OCI-LY3 (cell line): ENCODE measurements at regions not wholly inside any gene's neighbourhood (a gene's known extent, or its start where the extent isn't known, plus 50 kb on each side); places are given as distances from the start of the nearest gene placed in this dataset.
"Not testable (repeated sequence)": the region's sequence is repeated elsewhere in the genome, so short reads cannot be mapped to it uniquely, and the experiment has no call there.

ENCODE experiments used
- H2AFZ ChIP-seq: fragments of 200-600, 300-600 bp; shearing (Covaris generic); 2 replicates; pipeline ENCODE4 v1.6.0; 2014; ENCODE audit warnings: antibody characterized with exemption, low read depth, low read length
- H3K27ac ChIP-seq: fragments of 200-600, 300-600 bp; sonication (generic); 2 replicates; pipeline ENCODE4 v1.5.1; 2014; ENCODE audit warnings: mild to moderate bottlenecking, low read length, moderate library complexity, mixed read lengths
- H3K27me3 ChIP-seq: fragments of 200-600, 300-600 bp; sonication (generic); 2 replicates; pipeline ENCODE4 v1.6.1; 2014; ENCODE audit warnings: low read depth, low read length, mixed read lengths
- H3K36me3 ChIP-seq: fragments of 200-600, 300-600 bp; sonication (generic); replicated peaks from 2 replicates; pipeline ENCODE3; 2014; ENCODE audit warnings: low read depth, low read length, mixed read lengths
- H3K4me1 ChIP-seq: fragments of 300-600, 200-600 bp; sonication (generic); 2 replicates; pipeline ENCODE4 v1.6.1; 2014; ENCODE audit warnings: low read length, mixed read lengths
- H3K4me2 ChIP-seq: fragments of 200-600, 300-600 bp; sonication (generic); 2 replicates; pipeline ENCODE4 v1.6.1; 2014; ENCODE audit warnings: low read length, mixed read lengths
- H3K4me3 ChIP-seq: fragments of 300-600, 200-600 bp; sonication (generic); 2 replicates; pipeline ENCODE4 v1.5.1; 2014; ENCODE audit warnings: antibody characterized with exemption, mild to moderate bottlenecking, low read length, moderate library complexity
- H3K79me2 ChIP-seq: fragments of 300-600, 200-600 bp; shearing (Covaris generic); 2 replicates; pipeline ENCODE4 v1.6.1; 2014; ENCODE audit warnings: mild to moderate bottlenecking, low read length, mixed read lengths
- H3K9ac ChIP-seq: fragments of 300-600, 200-600 bp; shearing (Covaris generic); 2 replicates; pipeline ENCODE4 v1.6.0; 2014; ENCODE audit warnings: mild to moderate bottlenecking, low read length, moderate library complexity
- H3K9me3 ChIP-seq: fragments of 200-600, 300-600 bp; shearing (Covaris generic); 2 replicates; pipeline ENCODE4 v1.6.1; 2014; ENCODE audit warnings: low read length, mixed read lengths; ENCODE audit not compliant: insufficient read depth
- H4K20me1 ChIP-seq: fragments of 200-600, 300-600 bp; sonication (generic); 2 replicates; pipeline ENCODE4 v1.6.1; 2016; ENCODE audit warnings: low read length, mixed read lengths; ENCODE audit not compliant: insufficient read depth
- CTCF ChIP-seq: fragments of 200-600, 300-600 bp; sonication (generic); IDR thresholded peaks from 2 replicates; pipeline ENCODE4 v1.5.1; 2014; ENCODE audit warnings: antibody characterized with exemption, low read length, low read depth
- EZH2phosphoT487 ChIP-seq: fragments of 200-600 bp; shearing (Covaris generic); IDR thresholded peaks from 2 replicates; pipeline ENCODE4 v1.6.1; 2018; ENCODE audit warnings: antibody characterized with exemption, mixed run types, low read depth

DNA sequence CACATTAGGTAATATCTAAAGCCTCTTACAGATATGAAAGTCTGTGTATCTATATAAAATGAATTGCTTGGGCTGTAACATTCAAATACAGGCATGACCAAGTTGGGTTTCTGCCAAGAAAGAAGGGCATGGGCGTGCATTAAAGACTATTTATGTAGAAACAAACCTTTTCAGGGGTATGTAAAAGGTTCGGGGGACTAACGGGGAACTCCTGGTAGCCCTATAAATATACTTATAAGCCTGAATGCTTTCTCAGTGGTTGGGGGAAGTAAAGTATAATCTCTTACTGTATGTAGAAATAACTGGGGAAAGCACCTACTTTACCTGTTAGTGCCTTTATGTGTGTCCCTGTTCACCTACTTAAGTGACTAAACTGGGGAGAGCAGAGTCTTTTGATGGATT is 154.5 kb upstream of the TBL1XR1 start:
- Histone ChIP-seq H3K4me3 (no peak overlapping the region), H3K27ac (peak overlapping the region; percentile 98), H3K36me3 (no peaks in the 10 kb centered on the region), H2AFZ (no peak overlapping the region), H3K27me3 (no peaks in the 10 kb centered on the region), H4K20me1 (no peaks in the 10 kb centered on the region), H3K79me2 (peaks cover 19% of the 10 kb centered on the region), H3K9ac (peak overlapping the region; percentile 85), H3K4me2 (peak overlapping the region; percentile 57), H3K4me1 (peaks cover 91% of the 10 kb centered on the region), H3K9me3 (no peaks in the 10 kb centered on the region)
- TF ChIP-seq CTCF: no peak
- TF ChIP-seq EZH2phosphoT487: no peak

- TF ChIP-seq CTCF (no peak), EZH2phosphoT487 (no peak)
- H3K4me3 ChIP-seq: peak overlapping the region; percentile 24
- H3K27ac ChIP-seq: peak overlapping the region; percentile 96
- H2AFZ ChIP-seq: no peak overlapping the region
- H3K9me3 ChIP-seq: no peaks in the 10 kb centered on the region
- H3K4me1 ChIP-seq: peaks cover 91% of the 10 kb centered on the region
- H4K20me1 ChIP-seq: no peaks in the 10 kb centered on the region
- peak overlapping the region; percentile 57 for H3K4me2 ChIP-seq
- no peaks in the 10 kb centered on the region for H3K36me3 ChIP-seq
- peaks cover 19% of the 10 kb centered on the region for H3K79me2 ChIP-seq
- H3K27me3 ChIP-seq: no peaks in the 10 kb centered on the region
- peak overlapping the region; percentile 85 for H3K9ac ChIP-seq
Measured at GRCh38 chr3:177352424-177352823, 155.1 kb upstream of the TBL1XR1 start.

DNA sequence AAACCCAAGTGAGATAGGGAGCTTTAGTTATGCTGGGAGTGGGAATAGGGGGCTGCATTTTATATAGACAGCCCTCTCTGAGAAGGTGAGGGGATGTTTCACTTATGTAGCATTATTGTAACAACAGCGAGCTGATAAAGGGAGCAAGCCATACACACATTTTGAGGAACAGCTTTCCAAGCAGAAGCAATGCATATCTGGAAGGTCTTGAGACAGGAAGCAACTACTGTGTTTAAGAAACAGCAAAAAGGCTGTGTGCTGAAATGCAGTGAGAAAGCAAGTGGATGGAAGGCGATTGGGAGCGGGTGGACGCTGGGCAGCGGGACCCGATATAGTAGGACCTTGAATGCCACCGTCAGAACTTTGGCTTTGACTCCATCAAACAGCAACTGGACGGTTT is 155.9 kb upstream of the TBL1XR1 start:
- H3K27me3 ChIP-seq: no peaks in the 10 kb centered on the region
- H3K4me1 ChIP-seq: peaks cover 91% of the 10 kb centered on the region
- TF ChIP-seq EZH2phosphoT487 (no peak), CTCF (no peak)
- H3K4me2 ChIP-seq: peak overlapping the region; percentile 57
- H3K36me3 ChIP-seq: no peaks in the 10 kb centered on the region
- H3K27ac ChIP-seq: peak overlapping the region; percentile 96
- H2AFZ ChIP-seq: no peak overlapping the region
- H3K9me3 ChIP-seq: no peaks in the 10 kb centered on the region
- H3K9ac ChIP-seq: peak overlapping the region; percentile 85
- no peaks in the 10 kb centered on the region for H4K20me1 ChIP-seq
- H3K79me2 ChIP-seq: peaks cover 14% of the 10 kb centered on the region
- H3K4me3 ChIP-seq: no peak overlapping the region

GRCh38 chr3:177353879-177354278 is 156.6 kb upstream of the TBL1XR1 start:
- not testable (repeated sequence) for H3K9me3 ChIP-seq, H4K20me1 ChIP-seq, H3K9ac ChIP-seq, H2AFZ ChIP-seq, H3K27me3 ChIP-seq, H3K4me3 ChIP-seq, H3K4me2 ChIP-seq, H3K36me3 ChIP-seq
- peak overlapping the region; percentile 96; the same call in 1 of the 2 replicates for H3K27ac ChIP-seq
- peaks cover 14% of the 10 kb centered on the region for H3K79me2 ChIP-seq
- peaks cover 91% of the 10 kb centered on the region for H3K4me1 ChIP-seq

DNA sequence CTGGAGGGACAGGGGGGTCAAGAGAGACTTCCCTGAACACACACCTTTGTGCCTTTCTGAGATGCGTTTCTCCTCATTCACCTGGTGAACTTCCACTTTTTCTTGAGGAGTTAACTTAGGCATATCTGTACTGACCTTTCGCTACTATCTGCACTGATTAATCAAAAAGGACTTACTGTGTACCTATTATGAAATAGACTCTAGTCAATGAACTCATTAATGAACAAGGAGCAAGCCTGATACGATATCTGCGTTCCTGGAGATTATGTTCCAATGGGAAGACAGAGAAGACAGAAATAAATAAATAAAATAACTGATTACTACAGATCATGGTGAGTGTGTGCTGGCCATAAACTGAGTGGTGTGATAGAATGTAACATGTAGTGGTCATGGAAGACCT is 157.2 kb upstream of the TBL1XR1 start:
- Histone ChIP-seq H4K20me1 (no peaks in the 10 kb centered on the region), H3K9ac (no peak overlapping the region), H3K27ac (no peak overlapping the region), H3K36me3 (no peaks in the 10 kb centered on the region), H2AFZ (no peak overlapping the region), H3K4me3 (no peak overlapping the region), H3K4me2 (no peak overlapping the region), H3K79me2 (peaks cover 8% of the 10 kb centered on the region), H3K27me3 (no peaks in the 10 kb centered on the region), H3K9me3 (no peaks in the 10 kb centered on the region), H3K4me1 (peaks cover 91% of the 10 kb centered on the region)
- TF ChIP-seq CTCF (no peak), EZH2phosphoT487 (no peak)
